ENCODE measurements at regions not wholly inside any gene's neighbourhood (a gene's known extent, or its start where the extent isn't known, plus 50 kb on each side); places are given as distances from the start of the nearest gene placed in this dataset.

DNA sequence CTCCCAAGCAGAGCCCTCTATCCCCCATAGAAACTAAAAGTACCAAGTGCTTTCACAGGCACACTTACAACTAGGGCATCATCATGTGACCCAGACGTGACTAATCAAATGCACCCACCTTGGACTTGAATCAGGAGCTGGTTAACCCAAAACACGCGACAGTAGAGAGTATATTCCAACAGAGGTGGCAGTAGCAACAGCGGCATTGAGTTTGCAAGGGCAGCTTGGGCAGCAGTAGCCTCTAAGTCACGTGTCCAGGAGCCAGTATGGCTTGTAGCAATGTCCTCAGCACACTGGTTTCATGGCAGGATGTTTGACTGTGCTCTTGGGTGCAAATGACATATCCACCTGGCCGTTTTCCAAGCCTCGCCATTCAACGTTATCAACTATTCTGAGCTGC lies 73.4 kb upstream of the DNAH5 start:
- DNase-seq (ENCODE audit: low read depth), result no peak

DNA sequence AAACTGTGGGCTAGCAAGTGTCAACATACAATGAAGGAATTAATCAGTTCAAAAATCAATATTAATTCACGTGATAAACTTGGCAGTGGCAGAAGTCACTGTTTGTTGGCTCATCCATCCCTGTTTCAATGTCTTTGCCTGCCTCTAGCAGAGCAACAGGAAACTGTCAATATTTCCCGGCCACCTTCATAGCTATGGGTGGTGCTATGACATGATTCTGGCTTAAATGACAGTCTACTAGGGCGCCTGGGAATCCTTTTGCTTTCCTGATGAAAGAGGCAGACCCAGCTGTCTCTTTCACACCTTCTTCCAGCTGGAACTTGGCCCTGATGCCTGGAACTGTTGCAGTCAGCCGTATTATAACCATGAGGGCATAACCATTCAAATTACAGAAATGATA lies 72.1 kb upstream of the DNAH5 start:
- DNase-seq (ENCODE audit: low read depth), result no peak

DNA sequence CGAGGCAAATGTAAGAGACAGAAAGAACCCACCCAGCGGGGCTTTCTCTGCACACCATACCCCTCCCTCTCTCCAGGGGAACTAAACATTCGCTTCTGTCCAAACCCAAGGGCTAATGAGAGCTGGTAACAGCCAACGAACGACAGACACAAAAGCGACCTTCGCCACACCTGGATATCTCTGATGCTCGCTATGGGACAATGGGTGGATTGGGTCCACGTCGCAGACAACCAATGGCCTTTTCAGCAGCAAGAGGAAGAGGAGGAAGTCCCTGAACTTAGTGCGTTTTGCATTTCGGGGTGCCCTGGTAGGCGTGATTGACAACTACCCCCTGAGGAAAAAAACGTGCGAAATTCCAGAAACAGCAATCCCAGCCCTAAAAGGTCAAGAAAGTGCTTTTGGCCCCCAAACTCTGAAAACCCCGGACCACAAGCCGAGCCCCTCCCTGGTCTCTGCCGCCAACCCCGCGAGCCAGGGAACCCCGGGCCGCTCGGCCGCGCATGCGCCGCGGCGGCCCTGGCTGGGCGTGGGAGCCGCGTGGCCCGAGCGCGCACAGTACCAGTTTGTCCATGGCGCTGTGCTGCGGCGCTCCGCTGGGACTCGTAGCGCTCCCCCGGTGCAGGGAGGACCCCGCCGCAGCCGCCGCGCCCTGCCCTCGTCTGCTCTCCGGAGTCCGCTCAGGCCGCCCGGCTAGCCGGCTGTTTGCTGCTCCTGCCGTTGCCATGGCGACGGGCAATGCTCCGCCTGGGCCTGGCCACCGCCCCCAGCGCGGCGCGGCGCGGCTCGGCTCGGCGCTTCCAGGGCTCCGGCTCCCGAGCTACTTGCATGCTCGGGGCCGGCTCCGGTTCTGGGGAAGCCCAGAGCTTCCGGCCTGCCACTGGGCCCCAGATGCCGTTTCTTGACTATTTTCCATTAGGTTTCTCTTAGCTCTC lies 66.9 kb upstream of the DNAH5 start:
- peak; percentile 19 for DNase-seq (ENCODE audit: low read depth)

DNA sequence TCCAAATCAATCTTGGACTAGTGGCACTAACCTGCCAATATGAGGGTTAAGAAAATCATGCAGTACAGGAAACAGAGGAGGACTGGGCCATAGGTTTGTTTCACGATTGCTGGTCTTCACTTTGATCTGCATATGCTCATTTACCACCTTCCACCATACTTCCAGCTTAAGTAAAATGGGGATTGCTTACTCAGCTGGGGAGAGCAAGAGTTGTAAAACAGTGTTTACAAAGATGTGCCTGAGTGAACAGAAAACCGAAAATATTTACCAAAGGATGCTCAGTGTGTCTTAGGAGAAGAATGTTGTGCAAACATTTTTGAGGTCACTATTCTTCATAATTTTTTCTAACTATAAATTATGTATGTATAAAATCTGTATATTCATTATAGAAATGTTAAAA lies 65.1 kb upstream of the DNAH5 start:
- no peak for DNase-seq (ENCODE audit: low read depth)

DNA sequence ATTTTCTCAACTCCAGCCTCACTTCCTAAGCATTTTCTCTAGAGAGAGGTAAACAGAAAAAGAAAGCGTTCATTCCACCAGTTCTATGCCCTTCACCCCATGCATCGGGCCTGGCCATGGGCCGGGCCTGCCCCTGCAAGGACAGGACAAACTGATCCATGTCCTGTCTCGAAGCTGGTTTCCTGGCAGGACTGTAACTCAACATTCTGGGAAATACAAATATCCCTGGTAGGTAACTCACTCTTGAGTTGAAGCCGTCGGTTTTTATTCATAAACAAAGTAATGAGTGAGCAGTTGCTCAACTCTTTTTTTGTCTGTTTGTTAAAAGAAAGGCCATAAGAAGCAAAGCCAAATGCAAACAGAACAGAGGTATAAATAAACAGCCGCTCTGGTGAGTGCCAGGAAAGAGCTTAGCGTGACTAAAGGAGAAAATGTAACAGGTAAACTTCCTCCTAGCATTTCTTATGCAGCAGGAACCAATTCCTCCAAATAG lies 64.4 kb upstream of the DNAH5 start:
- no peak for DNase-seq (ENCODE audit: low read depth)

DNA sequence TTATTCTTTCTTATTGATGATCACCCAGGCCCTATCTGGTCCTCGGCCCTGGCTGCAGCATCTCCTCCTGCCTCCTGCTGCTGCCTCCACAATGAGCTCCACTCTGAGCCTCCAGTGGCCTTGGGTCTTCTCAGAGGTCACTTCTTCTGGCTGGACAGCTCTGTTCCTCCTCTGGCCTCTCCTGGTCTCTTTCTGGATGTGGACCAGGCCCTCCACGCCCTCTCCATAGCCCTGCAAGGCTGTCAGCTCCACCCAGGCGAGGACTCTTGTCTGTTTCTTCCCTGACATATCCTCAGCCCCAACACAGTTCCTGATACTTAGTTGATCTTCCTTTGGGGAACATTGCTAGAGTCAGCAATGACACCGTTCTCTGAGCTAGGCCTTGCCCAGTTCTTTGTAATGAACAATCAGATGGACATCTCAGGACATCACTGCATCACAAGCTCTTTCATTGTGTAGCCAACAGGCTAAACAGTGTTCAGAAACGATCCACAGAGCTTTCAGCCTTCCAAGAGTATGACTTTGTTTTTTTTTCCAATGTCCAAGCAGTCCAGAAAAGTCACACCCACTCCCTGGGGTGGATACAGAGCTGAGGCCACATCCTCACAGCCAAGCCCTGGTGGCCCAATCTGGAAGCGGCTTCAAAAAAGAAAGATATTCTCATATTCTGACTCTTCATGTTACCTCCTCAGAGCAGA lies 62.5 kb upstream of the DNAH5 start:
- no peak for DNase-seq (ENCODE audit: low read depth)

DNA sequence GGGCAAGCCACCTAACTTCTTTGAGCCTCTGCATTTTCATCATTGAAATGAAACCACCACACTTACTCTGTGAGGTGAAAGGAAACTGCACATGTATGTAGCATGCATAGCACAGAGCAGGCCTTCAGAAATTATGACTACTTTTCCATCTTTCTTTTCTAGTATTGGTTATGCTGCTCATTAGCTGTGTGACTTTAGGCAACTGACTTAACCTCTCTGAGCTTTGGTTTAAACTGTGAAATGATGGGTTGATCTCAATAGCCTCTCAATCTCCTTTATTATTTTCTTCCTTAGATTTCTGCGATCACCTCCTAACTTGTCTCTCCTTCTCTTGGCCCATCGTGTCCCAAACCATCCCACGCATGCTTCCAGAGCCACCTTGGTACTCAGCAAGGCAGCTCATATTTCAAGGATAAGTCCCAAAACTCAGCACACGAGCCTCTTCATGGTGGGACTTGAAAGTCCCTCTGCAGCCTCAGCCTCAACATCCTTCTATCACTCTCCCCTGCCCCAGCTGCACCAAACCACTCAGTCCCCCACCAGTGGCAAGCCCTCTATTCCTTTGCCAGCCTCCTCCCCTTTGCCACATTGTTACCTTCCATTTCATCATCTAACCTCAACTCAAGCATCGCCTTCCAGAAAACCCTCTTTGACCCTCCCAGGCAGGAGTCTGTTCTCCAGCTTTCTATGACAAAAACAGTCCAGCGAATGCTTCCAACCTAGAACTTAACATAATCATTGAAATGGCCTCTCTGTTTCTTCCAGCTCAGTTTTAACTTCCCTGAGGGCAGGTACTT lies 60.3 kb upstream of the DNAH5 start:
- DNase-seq (ENCODE audit: low read depth), result no peak

DNA sequence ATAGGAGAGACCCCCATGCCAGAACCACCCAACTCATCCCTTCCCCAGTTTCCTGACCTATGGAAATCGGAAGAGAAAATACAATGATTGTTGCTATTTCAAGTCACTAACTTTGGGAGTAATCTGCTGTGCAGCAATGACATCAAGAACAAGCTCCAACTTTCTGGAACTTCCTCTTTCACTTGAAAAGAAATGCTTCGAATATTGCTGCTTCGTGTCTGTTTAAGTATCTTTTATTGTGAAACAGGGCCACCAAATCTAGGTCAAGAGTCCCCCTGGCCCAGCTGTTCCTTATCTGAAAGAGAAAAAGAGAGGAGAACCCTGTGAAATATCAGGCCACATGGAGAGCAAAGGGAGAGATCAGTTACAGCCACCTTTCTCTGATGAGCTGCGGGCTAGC lies 59.4 kb upstream of the DNAH5 start:
- no peak for DNase-seq (ENCODE audit: low read depth)

DNA sequence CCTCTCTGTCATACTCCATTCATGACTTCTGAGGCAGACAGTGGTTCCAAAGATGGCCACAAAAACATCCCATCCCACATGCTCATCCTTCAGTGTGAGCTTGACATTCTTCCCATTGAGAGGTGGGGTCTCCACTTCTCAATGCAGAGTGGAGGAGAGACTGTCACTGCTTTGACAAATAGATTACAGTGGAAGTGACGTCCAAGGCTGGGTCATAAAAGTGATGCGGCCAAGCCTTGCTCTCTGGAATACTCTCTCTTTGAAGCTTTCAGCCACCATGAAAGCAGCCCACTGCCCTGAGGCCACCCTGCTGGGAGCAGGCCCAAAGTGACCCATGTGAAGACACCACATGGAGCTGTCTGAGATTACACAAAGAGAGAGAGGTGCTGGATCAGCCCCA lies 59.0 kb upstream of the DNAH5 start:
- DNase-seq (ENCODE audit: low read depth), result no peak

DNA sequence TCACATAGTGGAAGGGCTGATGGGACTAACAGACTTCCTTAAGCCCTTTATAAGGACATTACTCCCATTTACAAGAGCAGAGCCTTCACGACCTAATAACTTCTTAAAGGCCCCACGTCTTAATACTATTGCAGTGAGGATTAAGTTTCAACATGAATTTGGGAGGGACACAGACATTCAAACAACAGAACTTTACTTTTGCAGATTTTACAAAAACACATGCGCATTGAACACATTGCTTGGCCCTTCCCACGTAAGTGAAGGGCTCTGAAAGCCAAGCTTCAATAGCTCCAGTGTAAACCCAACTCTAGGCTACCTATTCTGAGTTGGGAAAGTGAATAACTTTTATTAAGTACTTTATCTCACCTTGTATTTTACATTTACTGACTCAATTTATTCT lies 53.8 kb upstream of the DNAH5 start:
- no peak for DNase-seq (ENCODE audit: low read depth)

DNA sequence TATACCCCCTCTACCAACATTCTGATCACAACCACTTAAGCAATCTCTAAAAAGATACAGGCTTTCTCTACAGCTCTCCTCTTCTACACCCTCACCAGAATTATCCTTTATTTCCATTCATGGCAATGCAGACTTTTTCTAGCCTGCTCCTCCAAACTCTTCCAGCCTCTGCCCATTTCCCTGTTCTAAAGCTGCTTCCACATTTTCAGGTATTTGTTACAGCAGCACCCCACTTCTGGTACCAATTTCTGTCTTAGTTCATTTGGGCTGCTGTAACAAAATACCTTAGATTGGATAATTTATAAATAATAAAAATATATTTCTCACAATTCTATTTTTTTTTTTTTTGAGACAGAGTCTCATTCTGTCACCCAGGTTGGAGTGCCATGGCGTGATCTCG lies 53.0 kb upstream of the DNAH5 start:
- DNase-seq (ENCODE audit: low read depth), result no peak

DNA sequence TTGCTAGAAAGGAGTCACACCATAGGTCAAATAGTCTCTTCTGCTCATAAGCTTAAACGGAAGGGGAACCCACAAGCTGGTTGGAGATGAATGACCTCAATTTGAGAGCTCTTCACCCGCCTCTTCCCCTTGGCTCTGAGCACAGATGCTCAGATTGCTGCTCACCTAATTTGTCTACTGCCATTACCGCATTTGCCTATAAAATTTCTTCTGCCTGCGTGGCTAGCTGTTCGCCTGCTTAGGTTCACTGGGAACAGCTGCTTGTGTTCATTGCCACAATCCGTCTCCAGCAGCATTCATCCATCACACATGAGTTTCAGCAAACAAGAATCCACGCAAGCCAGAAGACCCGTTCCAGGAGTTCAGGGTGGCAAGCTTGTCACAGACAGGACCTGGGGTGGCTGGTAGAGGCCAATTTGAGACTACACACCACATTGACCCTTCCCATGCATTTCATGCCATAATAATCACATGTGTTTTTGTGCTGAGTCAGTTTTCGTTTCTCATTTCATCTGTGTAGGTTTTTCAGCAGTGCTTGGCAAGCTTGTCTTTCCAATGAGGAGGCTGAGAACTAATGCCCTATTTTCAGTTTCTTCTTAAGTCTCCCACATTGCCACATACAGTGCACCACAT lies 50.2 kb upstream of the DNAH5 start:
- DNase-seq (ENCODE audit: low read depth), result no peak
